BJ (cell line): ENCODE measurements at regions not wholly inside any gene's neighbourhood (a gene's known extent, or its start where the extent isn't known, plus 50 kb on each side); places are given as distances from the start of the nearest gene placed in this dataset.

Experiments used
- CTCF ChIA-PET: fragments of 350-600 bp; formaldehyde crosslinking; extraction: SDS; loops from one replicate; lab custom pipeline; 2021; ENCODE audit warnings: antibody characterized with exemption, inconsistent platforms; lab: Yijun Ruan, JAX
- POLR2A ChIA-PET: fragments of 300-600 bp; sonication (Branson Sonifier 250); formaldehyde crosslinking; extraction: SDS; loops from one replicate; lab custom pipeline; 2021; ENCODE audit warnings: antibody characterized with exemption; lab: Charles Lee
- DNase-seq: peaks from one replicate; pipeline ENCODE4 v3.0.0-alpha.2; 2011; ENCODE audit warnings: low read depth
- H3K27me3 ChIP-seq: 2 replicates; pipeline ENCODE4 v1.6.0; 2011; ENCODE audit warnings: low read length; ENCODE audit not compliant: control insufficient read depth, insufficient read depth
- H3K36me3 ChIP-seq: 2 replicates; pipeline ENCODE4 v1.5.1; 2011; ENCODE audit warnings: low read length; ENCODE audit not compliant: control insufficient read depth, insufficient read depth
- H3K4me3 ChIP-seq: 2 replicates; pipeline ENCODE4 v1.5.1; 2011; ENCODE audit warnings: low read depth, mild to moderate bottlenecking, control low read depth, low read length
- TF ChIP-seq, protein P1 (sequence below): IDR thresholded peaks from 2 replicates; pipeline ENCODE4 v1.5.1; 2011; ENCODE audit warnings: low read depth, mild to moderate bottlenecking, control low read depth, inconsistent platforms, low read length, moderate library complexity; ENCODE audit not compliant: insufficient read depth

DNA sequence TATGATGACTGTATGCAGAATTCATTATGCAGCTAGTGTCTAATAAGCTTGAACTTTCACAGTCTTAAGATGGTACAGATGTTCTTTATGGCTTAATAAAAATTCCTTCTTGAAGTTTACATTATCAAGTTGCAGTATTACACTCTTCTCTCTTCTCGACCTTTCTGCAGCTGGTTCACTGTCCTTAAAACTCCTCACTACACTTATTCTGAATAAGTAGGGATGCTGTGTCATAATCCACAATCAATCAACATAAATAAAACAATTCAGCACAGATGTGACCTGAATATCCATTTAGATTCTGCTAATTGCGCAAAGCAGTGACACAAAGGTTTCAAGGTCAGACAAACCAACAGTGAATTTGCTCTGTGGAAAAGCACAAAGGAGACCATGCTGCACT is 356.8 kb downstream of the SUCLG1 start:
- no peaks in the 10 kb centered on the region for H3K36me3 ChIP-seq
- CTCF ChIA-PET: no interaction called here
- TF ChIP-seq, protein P1, sequence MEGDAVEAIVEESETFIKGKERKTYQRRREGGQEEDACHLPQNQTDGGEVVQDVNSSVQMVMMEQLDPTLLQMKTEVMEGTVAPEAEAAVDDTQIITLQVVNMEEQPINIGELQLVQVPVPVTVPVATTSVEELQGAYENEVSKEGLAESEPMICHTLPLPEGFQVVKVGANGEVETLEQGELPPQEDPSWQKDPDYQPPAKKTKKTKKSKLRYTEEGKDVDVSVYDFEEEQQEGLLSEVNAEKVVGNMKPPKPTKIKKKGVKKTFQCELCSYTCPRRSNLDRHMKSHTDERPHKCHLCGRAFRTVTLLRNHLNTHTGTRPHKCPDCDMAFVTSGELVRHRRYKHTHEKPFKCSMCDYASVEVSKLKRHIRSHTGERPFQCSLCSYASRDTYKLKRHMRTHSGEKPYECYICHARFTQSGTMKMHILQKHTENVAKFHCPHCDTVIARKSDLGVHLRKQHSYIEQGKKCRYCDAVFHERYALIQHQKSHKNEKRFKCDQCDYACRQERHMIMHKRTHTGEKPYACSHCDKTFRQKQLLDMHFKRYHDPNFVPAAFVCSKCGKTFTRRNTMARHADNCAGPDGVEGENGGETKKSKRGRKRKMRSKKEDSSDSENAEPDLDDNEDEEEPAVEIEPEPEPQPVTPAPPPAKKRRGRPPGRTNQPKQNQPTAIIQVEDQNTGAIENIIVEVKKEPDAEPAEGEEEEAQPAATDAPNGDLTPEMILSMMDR: no peak
- H3K27me3 ChIP-seq: no peaks in the 10 kb centered on the region
- H3K4me3 ChIP-seq: no peak overlapping the region
- DNase-seq: no peak
- POLR2A ChIA-PET: no interaction called here

DNA sequence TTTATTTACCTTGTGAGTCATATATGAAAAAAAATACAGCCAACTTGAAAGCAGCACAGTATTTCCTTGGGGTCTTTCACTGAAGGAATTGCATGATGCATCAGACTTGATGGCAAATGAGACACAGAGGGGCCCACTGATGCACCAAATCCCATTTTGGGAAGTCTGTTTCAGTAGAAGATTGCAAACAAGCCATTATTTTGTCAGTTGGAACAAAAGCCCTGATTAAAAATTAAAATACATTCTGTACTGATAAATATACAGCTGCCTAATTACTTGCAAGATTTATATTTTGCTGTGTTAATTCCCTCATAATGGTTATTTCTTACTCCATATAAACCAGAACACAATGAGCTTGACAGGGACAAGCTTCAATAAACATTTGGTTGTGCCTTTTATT is 370.4 kb downstream of the SUCLG1 start:
- no peak for DNase-seq
- POLR2A ChIA-PET: no interaction called here
- CTCF ChIA-PET: no interaction called here
- TF ChIP-seq, protein P1: no peak
- H3K27me3 ChIP-seq: no peaks in the 10 kb centered on the region
- no peaks in the 10 kb centered on the region for H3K36me3 ChIP-seq
- H3K4me3 ChIP-seq: no peak overlapping the region

DNA sequence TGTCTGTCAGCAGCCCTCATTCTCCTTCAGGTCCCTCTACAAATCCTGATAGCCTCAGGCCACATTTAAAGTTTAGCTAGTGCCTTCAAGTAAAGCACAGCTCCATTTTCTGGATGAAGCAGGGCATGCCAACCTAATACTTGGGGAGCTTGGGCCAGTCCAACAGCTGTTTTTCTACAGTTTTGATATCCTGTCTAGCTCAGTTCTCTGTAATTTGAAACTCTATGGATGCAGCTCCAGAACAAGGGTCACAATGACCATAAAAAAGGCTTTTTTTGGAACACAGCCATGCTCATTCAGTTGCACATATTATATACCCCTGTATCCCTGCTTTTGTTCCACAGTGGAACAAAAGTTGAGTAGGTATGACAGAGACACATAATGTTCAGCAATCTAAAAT is 373.5 kb downstream of the SUCLG1 start:
- TF ChIP-seq, protein P1: no peak
- DNase-seq: no peak
- ChIA-PET POLR2A (no interaction called here), CTCF (no interaction called here)
- H3K36me3 ChIP-seq: no peaks in the 10 kb centered on the region
- no peak overlapping the region for H3K4me3 ChIP-seq
- H3K27me3 ChIP-seq: no peaks in the 10 kb centered on the region

DNA sequence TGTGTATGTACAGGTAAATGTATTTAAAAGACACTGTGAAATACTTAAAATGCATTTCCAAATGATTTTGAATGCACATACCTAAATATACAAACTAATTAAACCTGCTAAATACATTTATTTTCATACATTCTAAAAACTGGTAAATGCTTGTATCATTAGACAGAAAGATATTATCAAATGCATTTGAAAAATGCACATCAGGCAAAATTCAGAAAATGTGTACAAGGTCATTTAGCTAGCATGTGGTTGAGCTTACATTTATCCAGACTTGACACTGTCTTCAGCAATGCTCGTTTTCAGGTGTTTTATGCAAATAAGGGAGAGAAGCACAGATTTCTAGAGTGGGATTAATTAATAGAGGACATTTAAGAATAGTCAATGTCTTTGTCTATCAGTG is 374.2 kb downstream of the SUCLG1 start:
- H3K4me3 ChIP-seq: no peak overlapping the region
- no peak for DNase-seq
- CTCF ChIA-PET: no interaction called here
- no peaks in the 10 kb centered on the region for H3K27me3 ChIP-seq
- H3K36me3 ChIP-seq: no peaks in the 10 kb centered on the region
- POLR2A ChIA-PET: no interaction called here
- TF ChIP-seq, protein P1: no peak

DNA sequence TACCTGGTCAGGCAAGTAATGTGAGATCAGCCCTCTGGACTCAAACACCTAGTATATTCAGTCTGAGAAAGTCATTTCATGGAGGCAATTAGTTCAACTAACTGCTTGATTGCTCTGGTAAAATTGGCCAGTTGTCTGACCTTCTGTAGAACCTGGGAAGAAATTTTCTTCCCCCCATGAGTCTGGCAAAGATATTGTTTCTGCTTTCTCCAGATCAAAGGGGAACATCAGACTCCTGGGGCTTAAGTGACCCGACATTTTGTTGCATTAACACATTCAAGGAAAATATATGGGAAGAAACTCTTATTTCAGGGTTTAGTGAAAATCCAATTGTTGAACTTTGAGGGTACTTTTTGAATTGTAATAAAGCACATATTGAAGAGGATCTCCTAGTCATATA is 375.1 kb downstream of the SUCLG1 start:
- ChIA-PET CTCF (no interaction called here), POLR2A (no interaction called here)
- TF ChIP-seq, protein P1: no peak
- Histone ChIP-seq H3K4me3 (no peak overlapping the region), H3K27me3 (no peaks in the 10 kb centered on the region), H3K36me3 (no peaks in the 10 kb centered on the region)
- DNase-seq: no peak
